Peyer's patch (tissue), 4 donors: ENCODE measurements at regions not wholly inside any gene's neighbourhood (a gene's known extent, or its start where the extent isn't known, plus 50 kb on each side); places are given as distances from the start of the nearest gene placed in this dataset.

Source experiments
- DNase-seq, 3 donors: peaks; one replicate each; pipeline ENCODE4 v3.0.0-alpha.2; 2017 to 2019
- H3K27ac ChIP-seq, 4 donors: fragments of 200-600 bp; sonication (generic); one replicate each; pipeline ENCODE4 v1.5.1; 2016 to 2019
- H3K27me3 ChIP-seq, 2 donors: fragments of 200-600 bp; sonication (generic); one replicate each; pipeline ENCODE4 v1.5.1; 2019
- H3K36me3 ChIP-seq, 3 donors: fragments of 200-600 bp; sonication (generic); one replicate each; pipeline ENCODE4 v1.5.1; 2016 to 2019
- H3K4me1 ChIP-seq, 4 donors: fragments of 200-600 bp; sonication (generic); one replicate each; pipeline ENCODE4 v1.5.1; 2016 to 2019
- H3K4me3 ChIP-seq, 4 donors: fragments of 200-600 bp; sonication (generic); 1 replicate in 3 of 4; 2 replicates in 1 of 4; pipeline ENCODE4 v1.5.1; 2016 to 2019; ENCODE audit warnings: mild to moderate bottlenecking in 1 of 4
- H3K9me3 ChIP-seq, 4 donors: fragments of 200-600 bp; sonication (generic); one replicate each; pipeline ENCODE4 v1.5.1; 2016 to 2019; ENCODE audit warnings: mild to moderate bottlenecking in 1 of 4
- POLR2A ChIP-seq, 2 donors: fragments of 450-650 bp; IDR thresholded peaks; one replicate each; pipeline ENCODE4 v1.5.1; 2017; ENCODE audit warnings: antibody characterized with exemption in 2 of 2, mild to moderate bottlenecking in 2 of 2, moderate library complexity in 2 of 2
- TF ChIP-seq, protein P1 (sequence below), 6 experiments: fragments of 450-650 bp in 4 of 6; fragments of 200-600 bp in 2 of 6; sonication (generic) in 1 of 6; IDR thresholded peaks; one replicate each; pipeline ENCODE4 v1.5.1; 2017 to 2019; ENCODE audit warnings: antibody characterized with exemption in 6 of 6, mild to moderate bottlenecking in 3 of 6, moderate library complexity in 1 of 6

- Histone ChIP-seq H3K36me3 (no peaks in the 10 kb centered on the region), H3K27me3 (no peaks in the 10 kb centered on the region), H3K4me3 (no peak overlapping the region), H3K4me1 (no peaks in the 10 kb centered on the region), H3K27ac (no peak overlapping the region), H3K9me3 (no peaks in the 10 kb centered on the region)
- TF ChIP-seq POLR2A (IDR thresholded peaks at IDR 0.05) = no peak
- TF ChIP-seq, protein P1, sequence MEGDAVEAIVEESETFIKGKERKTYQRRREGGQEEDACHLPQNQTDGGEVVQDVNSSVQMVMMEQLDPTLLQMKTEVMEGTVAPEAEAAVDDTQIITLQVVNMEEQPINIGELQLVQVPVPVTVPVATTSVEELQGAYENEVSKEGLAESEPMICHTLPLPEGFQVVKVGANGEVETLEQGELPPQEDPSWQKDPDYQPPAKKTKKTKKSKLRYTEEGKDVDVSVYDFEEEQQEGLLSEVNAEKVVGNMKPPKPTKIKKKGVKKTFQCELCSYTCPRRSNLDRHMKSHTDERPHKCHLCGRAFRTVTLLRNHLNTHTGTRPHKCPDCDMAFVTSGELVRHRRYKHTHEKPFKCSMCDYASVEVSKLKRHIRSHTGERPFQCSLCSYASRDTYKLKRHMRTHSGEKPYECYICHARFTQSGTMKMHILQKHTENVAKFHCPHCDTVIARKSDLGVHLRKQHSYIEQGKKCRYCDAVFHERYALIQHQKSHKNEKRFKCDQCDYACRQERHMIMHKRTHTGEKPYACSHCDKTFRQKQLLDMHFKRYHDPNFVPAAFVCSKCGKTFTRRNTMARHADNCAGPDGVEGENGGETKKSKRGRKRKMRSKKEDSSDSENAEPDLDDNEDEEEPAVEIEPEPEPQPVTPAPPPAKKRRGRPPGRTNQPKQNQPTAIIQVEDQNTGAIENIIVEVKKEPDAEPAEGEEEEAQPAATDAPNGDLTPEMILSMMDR (IDR thresholded peaks at IDR 0.05) = no peak
- DNase-seq = no peak
Measured at GRCh38 chr18:2123077-2123476, 448.2 kb downstream of the METTL4 start.

GRCh38 chr18:2134364-2134763 is 436.9 kb downstream of the METTL4 start:
- no peak for TF ChIP-seq POLR2A (IDR thresholded peaks at IDR 0.05)
- TF ChIP-seq, protein P1 (IDR thresholded peaks at IDR 0.05) = no peak
- no peak for DNase-seq
- H3K9me3 ChIP-seq = no peaks in the 10 kb centered on the region
- no peak overlapping the region for H3K4me3 ChIP-seq
- no peak overlapping the region for H3K27ac ChIP-seq
- no peaks in the 10 kb centered on the region for H3K27me3 ChIP-seq
- H3K36me3 ChIP-seq = no peaks in the 10 kb centered on the region
- no peaks in the 10 kb centered on the region for H3K4me1 ChIP-seq

- H3K27me3 ChIP-seq = no peaks in the 10 kb centered on the region
- no peaks in the 10 kb centered on the region for H3K36me3 ChIP-seq
- no peak for DNase-seq
- H3K9me3 ChIP-seq = no peaks in the 10 kb centered on the region
- no peak overlapping the region for H3K27ac ChIP-seq
- no peak overlapping the region for H3K4me3 ChIP-seq
- TF ChIP-seq, protein P1 (IDR thresholded peaks at IDR 0.05) = no peak
- TF ChIP-seq POLR2A (IDR thresholded peaks at IDR 0.05) = no peak
- no peaks in the 10 kb centered on the region for H3K4me1 ChIP-seq
Measured at GRCh38 chr18:2135309-2135708, 436.0 kb downstream of the METTL4 start.

GRCh38 chr18:2138552-2138951 is 432.8 kb downstream of the METTL4 start:
- no peak overlapping the region for H3K4me3 ChIP-seq
- no peak for DNase-seq
- no peak overlapping the region for H3K27ac ChIP-seq
- no peaks in the 10 kb centered on the region for H3K36me3 ChIP-seq
- H3K27me3 ChIP-seq = no peaks in the 10 kb centered on the region
- H3K4me1 ChIP-seq = no peaks in the 10 kb centered on the region
- no peak for TF ChIP-seq POLR2A (IDR thresholded peaks at IDR 0.05)
- TF ChIP-seq, protein P1 (IDR thresholded peaks at IDR 0.05) = no peak
- H3K9me3 ChIP-seq = no peaks in the 10 kb centered on the region

DNA sequence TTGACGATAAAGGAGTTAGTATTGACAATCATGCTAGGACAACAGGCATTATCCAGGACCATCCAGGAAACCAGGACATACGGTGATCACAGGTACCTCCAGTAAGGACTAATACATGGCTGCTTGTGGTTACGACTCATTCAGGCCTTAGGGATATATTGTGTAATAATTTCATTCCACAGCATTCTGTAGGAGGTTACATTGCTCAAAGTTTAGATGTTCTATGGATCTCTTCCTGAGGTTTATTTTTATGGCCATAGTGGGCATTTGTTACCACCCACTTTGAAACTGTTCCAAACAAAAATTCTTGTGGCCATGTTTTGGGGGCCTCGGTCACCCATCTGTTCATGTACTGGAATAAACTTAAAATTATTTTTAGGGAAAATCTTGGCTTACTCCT is 431.6 kb downstream of the METTL4 start:
- H3K4me1 ChIP-seq = no peaks in the 10 kb centered on the region
- no peak overlapping the region for H3K4me3 ChIP-seq
- TF ChIP-seq, protein P1 (IDR thresholded peaks at IDR 0.05) = no peak
- TF ChIP-seq POLR2A (IDR thresholded peaks at IDR 0.05) = no peak
- H3K9me3 ChIP-seq = no peaks in the 10 kb centered on the region
- no peaks in the 10 kb centered on the region for H3K27me3 ChIP-seq
- H3K27ac ChIP-seq = no peak overlapping the region
- no peak for DNase-seq
- H3K36me3 ChIP-seq = no peaks in the 10 kb centered on the region

GRCh38 chr18:2143636-2144035 is 427.7 kb downstream of the METTL4 start:
- Histone ChIP-seq H3K4me3 (no peak overlapping the region), H3K4me1 (no peaks in the 10 kb centered on the region), H3K27me3 (no peaks in the 10 kb centered on the region), H3K9me3 (no peaks in the 10 kb centered on the region), H3K36me3 (no peaks in the 10 kb centered on the region), H3K27ac (no peak overlapping the region)
- no peak for DNase-seq
- TF ChIP-seq, protein P1 (IDR thresholded peaks at IDR 0.05) = no peak
- no peak for TF ChIP-seq POLR2A (IDR thresholded peaks at IDR 0.05)
